ENCODE measurements at regions not wholly inside any gene's neighbourhood (a gene's known extent, or its start where the extent isn't known, plus 50 kb on each side); places are given as distances from the start of the nearest gene placed in this dataset.

GRCh38 chr4:160296476-160296875, 1193.6 kb downstream of the RAPGEF2 start:
- no peaks in the 10 kb centered on the region for H3K9me3 ChIP-seq
- H3K4me3 ChIP-seq, result no peak overlapping the region
- no peaks in the 10 kb centered on the region for H3K4me1 ChIP-seq
- intact Hi-C loops (cut with DNase I), result no loop called here
- no peak for TF ChIP-seq CTCF (IDR thresholded peaks at IDR 0.05)
- TF ChIP-seq POLR2AphosphoS5 (IDR thresholded peaks at IDR 0.05), result no peak
- no peak for TF ChIP-seq POLR2A (IDR thresholded peaks at IDR 0.05; ENCODE audit: low read depth)
- TF ChIP-seq EP300 (IDR thresholded peaks at IDR 0.05), result no peak
- 75% methylated on average over 1 of the region's 1 CpG for WGBS
- no peaks in the 10 kb centered on the region for H3K36me3 ChIP-seq
- H3K27me3 ChIP-seq, result no peaks in the 10 kb centered on the region
- no peak overlapping the region for H3K27ac ChIP-seq (replicated peaks in 1 of 4)
- DNase-seq (ENCODE audit: extremely low spot score), result no peak

GRCh38 chr4:160299177-160299576, 1196.3 kb downstream of the RAPGEF2 start:
- Histone ChIP-seq H3K4me3 (no peak overlapping the region), H3K36me3 (no peaks in the 10 kb centered on the region), H3K27ac (replicated peaks in 1 of 4) (no peak overlapping the region), H3K4me1 (no peaks in the 10 kb centered on the region), H3K27me3 (no peaks in the 10 kb centered on the region), H3K9me3 (no peaks in the 10 kb centered on the region)
- no peak for DNase-seq (ENCODE audit: extremely low spot score)
- TF ChIP-seq EP300 (IDR thresholded peaks at IDR 0.05) (no peak), CTCF (IDR thresholded peaks at IDR 0.05) (no peak), POLR2A (IDR thresholded peaks at IDR 0.05; ENCODE audit: low read depth) (no peak), POLR2AphosphoS5 (IDR thresholded peaks at IDR 0.05) (no peak)
- WGBS, result 74% methylated on average over 1 of the region's 1 CpG
- intact Hi-C loops (cut with DNase I), result no loop called here

GRCh38 chr4:160299608-160300007, 1196.7 kb downstream of the RAPGEF2 start:
- no peak overlapping the region for H3K4me3 ChIP-seq
- intact Hi-C loops (cut with DNase I), result no loop called here
- DNase-seq (ENCODE audit: extremely low spot score), result no peak
- no peaks in the 10 kb centered on the region for H3K4me1 ChIP-seq
- H3K36me3 ChIP-seq, result no peaks in the 10 kb centered on the region
- H3K27ac ChIP-seq (replicated peaks in 1 of 4), result no peak overlapping the region
- H3K27me3 ChIP-seq, result no peaks in the 10 kb centered on the region
- no peak for TF ChIP-seq EP300 (IDR thresholded peaks at IDR 0.05)
- no peak for TF ChIP-seq POLR2AphosphoS5 (IDR thresholded peaks at IDR 0.05)
- TF ChIP-seq CTCF (IDR thresholded peaks at IDR 0.05), result no peak
- no peak for TF ChIP-seq POLR2A (IDR thresholded peaks at IDR 0.05; ENCODE audit: low read depth)
- 58% methylated on average over 2 of the region's 2 CpGs for WGBS
- H3K9me3 ChIP-seq, result no peaks in the 10 kb centered on the region

- WGBS, result 71% methylated on average over 1 of the region's 1 CpG
- DNase-seq (ENCODE audit: extremely low spot score), result no peak
- H3K27me3 ChIP-seq, result no peaks in the 10 kb centered on the region
- no peak overlapping the region for H3K4me3 ChIP-seq
- no peaks in the 10 kb centered on the region for H3K36me3 ChIP-seq
- no peak overlapping the region for H3K27ac ChIP-seq (replicated peaks in 1 of 4)
- H3K9me3 ChIP-seq, result no peaks in the 10 kb centered on the region
- TF ChIP-seq POLR2A (IDR thresholded peaks at IDR 0.05; ENCODE audit: low read depth), result no peak
- TF ChIP-seq CTCF (IDR thresholded peaks at IDR 0.05), result no peak
- no peak for TF ChIP-seq POLR2AphosphoS5 (IDR thresholded peaks at IDR 0.05)
- no peak for TF ChIP-seq EP300 (IDR thresholded peaks at IDR 0.05)
- intact Hi-C loops (cut with DNase I), result no loop called here
- no peaks in the 10 kb centered on the region for H3K4me1 ChIP-seq
Observed at GRCh38 chr4:160316036-160316435, 1213.2 kb downstream of the RAPGEF2 start.

- no peak overlapping the region for H3K27ac ChIP-seq (replicated peaks in 1 of 4)
- intact Hi-C loops (cut with DNase I), result no loop called here
- H3K4me1 ChIP-seq, result no peaks in the 10 kb centered on the region
- 81% methylated on average over 6 of the region's 6 CpGs for WGBS
- no peak for DNase-seq (ENCODE audit: extremely low spot score)
- no peak overlapping the region for H3K4me3 ChIP-seq
- H3K36me3 ChIP-seq, result no peaks in the 10 kb centered on the region
- no peak for TF ChIP-seq POLR2AphosphoS5 (IDR thresholded peaks at IDR 0.05)
- TF ChIP-seq POLR2A (IDR thresholded peaks at IDR 0.05; ENCODE audit: low read depth), result no peak
- TF ChIP-seq EP300 (IDR thresholded peaks at IDR 0.05), result no peak
- no peak for TF ChIP-seq CTCF (IDR thresholded peaks at IDR 0.05)
- H3K9me3 ChIP-seq, result no peaks in the 10 kb centered on the region
- no peaks in the 10 kb centered on the region for H3K27me3 ChIP-seq
Observed at GRCh38 chr4:160318567-160319220, 1215.8 kb downstream of the RAPGEF2 start.

All from esophagus muscularis mucosa (tissue), 4 donors.